K562 (cell line): ENCODE measurements at regions not wholly inside any gene's neighbourhood (a gene's known extent, or its start where the extent isn't known, plus 50 kb on each side); places are given as distances from the start of the nearest gene placed in this dataset.

Source experiments
- ATAC-seq: fragments of 200-7000 bp; cut with Tn5 transposase; 3 replicates; pipeline ENCODE4 v1.9.1; 2020; ENCODE audit warnings: moderate library complexity
- BruUV-seq: library from RNA; stranded (reverse); fragments of 400-500 nt; replicated peaks from 2 replicates; lab custom pipeline; 2021; lab: Mats Ljungman, UMichigan
- CTCF ChIA-PET: fragments of 300-600 bp; formaldehyde crosslinking; extraction: SDS; loops from one replicate; lab custom pipeline; 2021; ENCODE audit warnings: low intra/inter-chr PET ratio; lab: Yijun Ruan, JAX
- POLR2A ChIA-PET: fragments of 300-600, 350-650 bp; sonication (Branson Sonifier 250); formaldehyde crosslinking; extraction: SDS; loops from one replicate; lab custom pipeline; 2021; ENCODE audit warnings: antibody characterized with exemption, inconsistent platforms; lab: Yijun Ruan, JAX
- DNase-seq, 4 experiments: peaks; one replicate each; pipeline versions ENCODE4 v3.0.0 to v3.0.0-alpha.2; 2011 to 2018; ENCODE audit warnings: low spot score in 3 of 4, mixed read lengths in 3 of 4; ENCODE audit errors: extremely low read depth in 1 of 4
- FAIRE-seq: peaks from 2 replicates; lab custom pipeline; 2011; peaks lifted over from hg19 to GRCh38; lab: Jason Lieb, UNC
- H2AFZ ChIP-seq: 2 replicates; pipeline ENCODE4 v1.6.0; 2011; ENCODE audit warnings: low read depth, low read length, control low read depth, inconsistent platforms
- H3K27ac ChIP-seq: fragments of 200-600 bp; 3 replicates; pipeline ENCODE4 v1.8.0; 2011; ENCODE audit warnings: low read depth, mild to moderate bottlenecking, control low read depth, inconsistent platforms, low read length, moderate library complexity, mixed read lengths; ENCODE audit errors: extremely low read depth
- H3K27me3 ChIP-seq, 2 experiments: fragments of 300-600 bp in 1 of 2; 2 replicates in 1 of 2; 3 replicates in 1 of 2; pipeline versions ENCODE4 v1.6.0 to v1.8.0; 2011; ENCODE audit warnings: inconsistent platforms in 2 of 2, low read length in 2 of 2, mild to moderate bottlenecking in 1 of 2, mixed read lengths in 1 of 2, moderate library complexity in 1 of 2; ENCODE audit not compliant: control insufficient read depth in 2 of 2, insufficient read depth in 2 of 2
- H3K36me3 ChIP-seq: fragments of 300-600 bp; 3 replicates; pipeline ENCODE4 v1.8.0; 2011; ENCODE audit warnings: mild to moderate bottlenecking, low read length, inconsistent platforms; ENCODE audit not compliant: control insufficient read depth, insufficient read depth
- H3K4me1 ChIP-seq, 2 experiments: fragments of 200-600 bp in 1 of 2; replicated peaks in 1 of 2; 2 replicates in 1 of 2; 3 replicates in 1 of 2; pipeline versions ENCODE4 v1.5.1 to v1.8.0; 2011; ENCODE audit warnings: inconsistent platforms in 2 of 2, low read length in 2 of 2, mild to moderate bottlenecking in 1 of 2, mixed read lengths in 1 of 2, moderate library complexity in 1 of 2; ENCODE audit not compliant: control insufficient read depth in 2 of 2, insufficient read depth in 2 of 2
- H3K4me2 ChIP-seq: 2 replicates; pipeline ENCODE4 v1.6.1; 2011; ENCODE audit warnings: low read length, control low read depth, inconsistent platforms, mixed read lengths; ENCODE audit not compliant: insufficient read depth
- H3K4me3 ChIP-seq: fragments of 200-600 bp; sonication (generic), shearing (Covaris generic); 2 replicates; pipeline ENCODE4 v1.5.1; 2016; ENCODE audit warnings: control low read depth, inconsistent platforms
- H3K79me2 ChIP-seq: fragments of 200-600 bp; 3 replicates; pipeline ENCODE4 v1.8.0; 2011; ENCODE audit warnings: low read length, inconsistent platforms; ENCODE audit not compliant: control insufficient read depth, insufficient read depth
- H3K9ac ChIP-seq, 2 experiments: 2 replicates each; pipeline versions ENCODE4 v1.6.0 to v1.6.1; 2011; ENCODE audit warnings: low read depth in 2 of 2, low read length in 2 of 2, control low read depth in 1 of 2, inconsistent platforms in 1 of 2, mild to moderate bottlenecking in 1 of 2, mixed read lengths in 1 of 2; ENCODE audit not compliant: insufficient read depth in 1 of 2
- H3K9me1 ChIP-seq: one replicate; pipeline ENCODE4 v1.6.0; 2011; ENCODE audit warnings: inconsistent platforms, mild to moderate bottlenecking, low read length, moderate library complexity; ENCODE audit not compliant: control insufficient read depth, insufficient read depth
- H3K9me3 ChIP-seq: replicated peaks from 2 replicates; pipeline ENCODE4 v1.5.1; 2011; ENCODE audit warnings: low read depth, low read length, inconsistent platforms; ENCODE audit not compliant: control insufficient read depth, insufficient read depth
- H4K20me1 ChIP-seq: replicated peaks from 2 replicates; pipeline ENCODE4 v1.6.1; 2011; ENCODE audit warnings: low read length, inconsistent platforms, mixed read lengths; ENCODE audit not compliant: control insufficient read depth, insufficient read depth
- CHD1 ChIP-seq: fragments of 200-600 bp; sonication (generic); IDR thresholded peaks from one replicate; pipeline ENCODE4 v1.6.1; 2012; ENCODE audit warnings: mild to moderate bottlenecking, moderate library complexity, low read length, inconsistent platforms
- CLOCK ChIP-seq: fragments of 250-450 bp; sonication (Bioruptor Pico); IDR thresholded peaks from 2 replicates; pipeline ENCODE4 v1.4.0; 2020; ENCODE audit warnings: mild to moderate bottlenecking, moderate library complexity, borderline replicate concordance
- CTBP1 ChIP-seq: fragments of 450-650 bp; IDR thresholded peaks from 2 replicates; pipeline ENCODE4 v1.6.1; 2016; ENCODE audit warnings: borderline replicate concordance
- FOXO4 ChIP-seq: fragments of 450-650 bp; formaldehyde crosslinking; IDR thresholded peaks from 2 replicates; pipeline ENCODE4 v1.4.0; 2020; ENCODE audit warnings: mild to moderate bottlenecking, moderate library complexity
- GATAD2B ChIP-seq: fragments of 450-650 bp; IDR thresholded peaks from 2 replicates; pipeline ENCODE4 v1.6.1; 2017; ENCODE audit warnings: mild to moderate bottlenecking, borderline replicate concordance
- HDAC6 ChIP-seq: IDR thresholded peaks from 2 replicates; pipeline ENCODE4 v1.6.1; 2012; ENCODE audit warnings: low read depth, mild to moderate bottlenecking, control low read depth, inconsistent platforms, low read length, moderate library complexity
- HDAC8 ChIP-seq: fragments of 450-650 bp; IDR thresholded peaks from 2 replicates; pipeline ENCODE4 v1.6.1; 2016; ENCODE audit warnings: mild to moderate bottlenecking, missing genetic modification characterization, moderate library complexity, missing compliant biosample characterization
- IRF2 ChIP-seq: sonication (generic); formaldehyde crosslinking; IDR thresholded peaks from 2 replicates; pipeline ENCODE4 v1.8.1; 2022; ENCODE audit warnings: mild to moderate bottlenecking, missing genetic modification reagents
- MBD2 ChIP-seq: sonication (generic); IDR thresholded peaks from 2 replicates; pipeline ENCODE4 v1.6.1; 2016; ENCODE audit warnings: low read depth, borderline replicate concordance
- MLX ChIP-seq, 2 experiments: fragments of 450-650 bp in 1 of 2; sonication (generic) in 1 of 2; formaldehyde crosslinking; conservative IDR thresholded peaks; 2 replicates each; pipeline versions ENCODE4 v1.4.0 to v1.8.1; 2020 to 2022; ENCODE audit warnings: mild to moderate bottlenecking in 1 of 2, missing genetic modification reagents in 1 of 2
- POLR2H ChIP-seq: IDR thresholded peaks from 2 replicates; pipeline ENCODE4 v1.6.1; 2016; ENCODE audit warnings: missing genetic modification characterization, low read depth, mild to moderate bottlenecking, control low read depth, missing compliant biosample characterization, moderate library complexity
- PURB ChIP-seq: sonication (generic); formaldehyde crosslinking; IDR thresholded peaks from 2 replicates; pipeline ENCODE4 v1.9.0; 2021; ENCODE audit warnings: low read depth, mild to moderate bottlenecking, missing genetic modification reagents
- TFAM ChIP-seq: fragments of 250-450 bp; sonication (Bioruptor Pico); conservative IDR thresholded peaks from 2 replicates; pipeline ENCODE4 v1.5.0; 2021; ENCODE audit warnings: mild to moderate bottlenecking, moderate library complexity
- ZNF224 ChIP-seq: sonication (generic); formaldehyde crosslinking; IDR thresholded peaks from 2 replicates; pipeline ENCODE4 v1.8.0; 2022; ENCODE audit warnings: mild to moderate bottlenecking, missing genetic modification reagents
- ZNF512 ChIP-seq: IDR thresholded peaks from 2 replicates; pipeline ENCODE4 v1.6.1; 2016; ENCODE audit warnings: missing genetic modification characterization, missing compliant biosample characterization
- WGBS: fragments of 100-300 bp; shearing (Covaris generic); methylation state at CpG from one replicate; pipeline ENCODE4 v1.1.6; 2016; ENCODE audit warnings: low coverage, mixed read lengths; ENCODE audit not compliant: insufficient coverage; ENCODE audit errors: missing lambda C conversion rate; 5-methylcytosine and 5-hydroxymethylcytosine counted together
- in situ Hi-C: fragments of 300-500 bp; cut with MboI; formaldehyde crosslinking; loops from 4 replicates; pipeline ENCODE4 v1.15.0; 2018; ENCODE audit warnings: inconsistent platforms, mixed read lengths
- intact Hi-C: fragments of 100-400 bp; cut with micrococcal nuclease; formaldehyde crosslinking; loops from 2 replicates; pipeline ENCODE4 v1.14.2; 2022

GRCh38 chr5:175306381-175306780 lies 137.6 kb downstream of the DRD1 start:
- TF ChIP-seq CLOCK (CRISPR knock-in tag) (no peak), PURB (CRISPR knock-in tag) (no peak), HDAC8 (no peak), ZNF512 (tag) (no peak), POLR2H (tag) (no peak), MLX (CRISPR knock-in tag; conservative IDR thresholded peaks at IDR 0.05) (no peak), FOXO4 (CRISPR knock-in tag) (no peak), TFAM (no peak), HDAC6 (no peak), ZNF224 (CRISPR knock-in tag) (no peak), CHD1 (no peak), GATAD2B (no peak), MBD2 (no peak), IRF2 (CRISPR knock-in tag) (no peak), CTBP1 (no peak)
- ATAC-seq (no peak), DNase-seq (no peak), FAIRE-seq (no peak)
- H3K9me1 ChIP-seq = no peaks in the 10 kb centered on the region
- no peak overlapping the region for H2AFZ ChIP-seq
- no peak overlapping the region for H3K27ac ChIP-seq
- no peak overlapping the region for H3K9ac ChIP-seq
- H3K4me1 ChIP-seq = no peaks in the 10 kb centered on the region
- no peak overlapping the region for H3K4me3 ChIP-seq
- BruUV-seq = no TSS peak
- no peaks in the 10 kb centered on the region for H3K9me3 ChIP-seq
- 0% methylated on average over 2 of the region's 2 CpGs for WGBS
- no peaks in the 10 kb centered on the region for H4K20me1 ChIP-seq
- no peaks in the 10 kb centered on the region for H3K79me2 ChIP-seq
- no peak overlapping the region for H3K4me2 ChIP-seq
- intact Hi-C loops (no loop called here), in situ Hi-C loops (no loop called here)
- no peaks in the 10 kb centered on the region for H3K36me3 ChIP-seq
- ChIA-PET POLR2A (no interaction called here), CTCF (no interaction called here)
- H3K27me3 ChIP-seq = no peaks in the 10 kb centered on the region; a peak in 1 of 5 replicates
